Body of pancreas (tissue), 4 donors: ENCODE measurements at regions not wholly inside any gene's neighbourhood (a gene's known extent, or its start where the extent isn't known, plus 50 kb on each side); places are given as distances from the start of the nearest gene placed in this dataset.

Source experiments
- CTCF ChIP-seq, 7 experiments: fragments of 450-650 bp in 4 of 7; fragments of 200-600 bp in 3 of 7; sonication (generic) in 3 of 7; IDR thresholded peaks; one replicate each; pipeline ENCODE4 v1.5.1; 2016 to 2019; ENCODE audit warnings: antibody characterized with exemption in 7 of 7
- POLR2A ChIP-seq, 3 donors: fragments of 450-650 bp; IDR thresholded peaks; one replicate each; pipeline ENCODE4 v1.6.1; 2016; ENCODE audit warnings: antibody characterized with exemption in 3 of 3, mild to moderate bottlenecking in 2 of 3

- TF ChIP-seq CTCF (IDR thresholded peaks at IDR 0.05) (peak in 2 of 7 experiments; percentile 8 to 26), POLR2A (IDR thresholded peaks at IDR 0.05) (no peak)
These were observed 195.9 kb downstream of the MDFIC start for GRCh38 chr7:115117748-115118147.
